ENCODE measurements at regions not wholly inside any gene's neighbourhood (a gene's known extent, or its start where the extent isn't known, plus 50 kb on each side); places are given as distances from the start of the nearest gene placed in this dataset.

DNA sequence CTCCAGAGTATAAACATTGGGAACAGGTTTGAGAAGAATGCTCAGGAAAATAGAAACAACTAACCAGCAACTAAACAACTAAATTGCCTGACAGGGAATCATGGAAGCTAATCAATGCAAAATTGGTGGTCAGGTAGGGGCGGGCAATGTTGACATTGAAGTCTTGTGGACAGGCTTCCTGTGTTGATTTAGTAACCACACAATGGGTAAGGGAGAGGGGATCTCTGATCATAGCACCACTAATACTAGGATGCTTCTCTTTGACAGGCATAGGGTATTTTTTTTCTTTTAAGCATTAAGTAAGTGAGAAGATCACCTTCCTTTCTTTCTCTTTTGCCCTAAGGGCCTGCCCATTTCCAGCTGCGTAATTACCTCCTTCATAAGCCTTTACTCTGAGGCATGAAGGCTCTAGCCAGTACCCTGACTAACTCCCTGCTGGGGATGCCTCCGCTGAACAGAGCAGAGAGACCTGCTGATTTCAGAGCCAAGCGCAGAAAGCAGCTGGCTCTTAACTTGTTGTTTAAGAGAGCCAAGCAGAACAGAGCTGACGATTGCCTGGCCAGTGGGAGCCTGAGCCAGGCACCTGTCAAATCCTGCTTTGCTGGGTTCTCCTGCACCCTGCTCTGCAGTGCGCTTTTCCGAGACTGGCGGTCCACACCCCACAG, 118.7 kb downstream of the BMP2 start:
- DNase-seq, result peak; percentile 13

DNA sequence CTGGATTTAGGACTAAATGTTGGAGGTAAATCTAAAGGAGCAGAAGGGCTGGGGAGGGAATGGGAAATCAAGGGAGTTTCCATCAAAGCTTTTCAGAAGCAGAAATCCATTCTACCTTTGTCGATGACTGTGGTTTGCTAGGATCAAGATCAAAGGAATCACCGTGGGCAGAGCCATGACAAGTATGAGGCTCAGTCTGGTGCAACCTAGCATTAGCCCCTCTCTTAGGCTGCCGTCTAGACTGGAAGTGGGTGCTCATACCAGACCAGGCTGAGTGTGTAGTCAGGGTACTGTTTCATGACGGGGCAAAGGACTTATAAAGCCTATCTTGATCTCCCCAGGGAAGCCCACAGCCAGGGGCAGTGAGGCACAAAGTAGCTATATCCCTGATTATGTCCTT, 120.5 kb downstream of the BMP2 start:
- no peak for DNase-seq

DNA sequence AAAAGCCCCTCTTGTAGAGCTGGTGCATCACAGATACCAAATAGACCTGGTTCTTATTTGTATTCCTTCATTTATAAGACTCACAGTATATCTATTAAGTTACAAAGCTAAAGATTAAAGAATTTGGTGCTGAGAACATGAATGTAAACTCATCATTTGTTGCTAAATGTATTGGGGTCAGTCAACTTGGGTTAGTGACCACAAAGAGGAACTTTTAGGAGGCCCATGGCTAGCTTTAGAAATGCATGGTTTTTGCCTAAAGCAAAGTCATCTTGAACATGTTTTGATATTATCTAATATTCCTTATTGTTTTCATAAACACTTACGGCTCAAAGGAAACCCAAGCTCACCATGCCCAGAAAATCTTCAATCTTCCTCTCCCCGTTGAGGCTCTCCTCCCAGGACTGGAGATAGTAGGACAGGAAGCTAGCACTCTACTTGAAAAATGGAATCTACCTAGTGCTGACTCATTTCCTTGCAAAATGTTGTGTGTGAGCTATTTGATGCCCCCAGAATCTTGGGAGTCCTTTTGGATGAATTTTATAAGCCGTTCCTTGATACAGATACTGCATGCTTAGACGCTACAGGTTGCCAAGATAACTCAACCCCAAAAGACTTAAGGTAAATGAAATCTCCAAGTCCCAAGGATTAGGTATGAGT, 121.4 kb downstream of the BMP2 start:
- no peak for DNase-seq

DNA sequence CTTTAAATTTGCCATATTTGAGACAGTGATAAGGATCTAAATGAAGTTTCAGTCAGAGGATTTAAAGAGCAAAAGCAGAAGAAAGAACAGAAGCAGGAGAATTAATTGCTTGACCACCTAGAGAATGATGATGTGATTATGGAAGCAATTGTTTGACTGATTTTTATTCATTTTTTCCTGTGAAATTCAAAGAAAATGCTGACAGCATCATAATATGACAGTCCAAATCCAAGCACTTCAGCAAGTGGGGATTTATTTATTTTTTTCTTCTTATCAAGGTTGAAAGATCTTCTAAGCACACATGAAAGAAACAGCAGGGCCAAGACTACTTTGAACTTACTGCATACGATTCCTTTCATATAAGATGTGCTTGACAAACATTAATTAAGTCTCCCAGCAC, 125.2 kb downstream of the BMP2 start:
- DNase-seq, result no peak

DNA sequence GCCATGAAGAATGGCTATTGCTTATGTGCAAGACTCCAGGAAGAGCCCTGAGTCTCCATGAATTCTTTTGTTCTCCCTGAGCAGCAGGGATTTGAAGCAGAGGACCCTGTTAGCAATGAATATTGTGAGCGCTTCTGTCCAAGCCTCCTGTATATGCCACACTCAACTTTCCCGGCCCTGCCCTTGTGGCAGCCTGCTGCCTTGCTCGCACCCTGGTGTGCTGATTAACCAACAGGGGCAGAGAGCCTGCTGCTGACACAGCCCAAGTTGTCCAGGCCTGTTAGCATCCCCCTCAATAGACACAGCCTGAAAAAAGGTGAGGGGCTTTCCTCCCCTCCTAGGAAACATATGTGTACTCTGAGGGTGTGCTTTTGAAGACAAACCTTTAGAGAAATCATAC, 131.4 kb downstream of the BMP2 start:
- DNase-seq, result no peak

DNA sequence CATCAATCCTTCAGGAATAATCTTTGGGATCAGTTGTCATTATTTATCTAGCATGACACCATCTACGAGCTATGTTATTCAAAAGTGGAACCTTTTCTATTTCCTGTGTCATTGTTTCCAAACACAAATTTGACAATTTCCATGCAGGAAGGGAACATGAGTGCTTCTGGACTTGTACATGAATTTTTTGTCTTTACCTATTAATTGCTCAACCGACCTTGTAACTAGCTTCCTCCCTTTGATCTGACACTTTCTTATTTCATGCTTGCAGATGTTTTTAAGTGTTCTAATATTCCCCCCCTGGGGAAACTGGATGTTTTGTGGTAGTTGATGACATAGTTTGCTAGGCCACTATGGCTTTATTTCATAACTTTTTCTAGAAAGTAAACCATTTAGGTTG, 139.4 kb downstream of the BMP2 start:
- DNase-seq, result no peak

DNA sequence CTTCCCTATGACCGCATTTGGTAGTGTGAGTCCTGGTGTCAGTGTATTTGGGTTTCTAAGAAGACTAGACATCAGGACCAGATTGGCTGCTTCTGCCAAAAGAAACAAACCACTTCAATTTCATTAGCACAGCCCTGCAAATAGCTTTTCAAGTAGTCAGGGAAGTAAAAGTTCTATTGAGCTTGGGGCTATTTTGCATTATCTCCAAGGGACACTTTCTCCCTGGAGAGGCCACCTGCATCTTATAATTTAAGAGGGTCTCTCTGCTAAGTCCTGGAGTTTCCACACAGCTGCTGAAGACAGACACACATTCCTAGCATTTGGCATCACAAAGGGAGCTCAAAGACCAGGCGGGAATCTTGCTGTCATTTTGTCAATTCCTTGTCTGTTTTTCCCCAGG, 141.2 kb downstream of the BMP2 start:
- no peak for DNase-seq

DNA sequence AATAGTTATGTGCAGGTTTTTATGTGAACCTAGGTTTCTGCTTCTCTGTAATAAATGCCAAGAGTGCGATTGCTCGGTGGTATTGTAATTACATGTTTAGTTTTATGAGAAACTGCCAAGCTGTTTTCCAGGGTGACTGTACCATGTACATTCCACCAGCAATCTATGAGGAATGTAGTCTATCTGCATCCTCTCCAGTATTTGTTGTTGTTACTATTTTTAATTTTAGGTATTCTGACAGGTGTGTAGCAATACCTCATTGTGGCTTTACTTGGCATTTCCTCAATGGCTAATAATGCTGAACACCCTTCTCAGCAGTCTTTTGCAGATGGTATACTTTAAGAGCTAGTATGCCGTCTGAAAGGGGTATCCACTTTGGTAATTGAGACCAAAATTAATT, 142.1 kb downstream of the BMP2 start:
- DNase-seq, result no peak

DNA sequence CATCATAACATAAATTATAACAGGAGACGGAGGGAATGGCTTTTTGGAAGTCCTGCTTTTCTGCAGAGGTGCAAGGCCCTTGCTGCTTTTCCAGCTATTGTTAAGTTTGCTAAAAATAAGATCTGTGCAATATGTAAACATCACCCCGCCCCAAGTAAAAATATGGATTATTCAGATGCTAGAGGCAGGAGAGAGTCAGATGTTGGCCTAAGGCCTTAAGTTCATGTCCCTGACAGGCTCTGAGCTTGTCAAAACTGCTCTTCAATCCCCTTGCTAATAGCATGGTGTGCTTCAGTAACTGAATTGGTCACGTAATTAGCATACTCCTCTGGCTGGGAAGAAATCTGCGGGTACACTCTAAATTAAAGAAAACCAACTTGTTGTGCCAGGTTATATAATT, 147.5 kb downstream of the BMP2 start:
- DNase-seq, result no peak

DNA sequence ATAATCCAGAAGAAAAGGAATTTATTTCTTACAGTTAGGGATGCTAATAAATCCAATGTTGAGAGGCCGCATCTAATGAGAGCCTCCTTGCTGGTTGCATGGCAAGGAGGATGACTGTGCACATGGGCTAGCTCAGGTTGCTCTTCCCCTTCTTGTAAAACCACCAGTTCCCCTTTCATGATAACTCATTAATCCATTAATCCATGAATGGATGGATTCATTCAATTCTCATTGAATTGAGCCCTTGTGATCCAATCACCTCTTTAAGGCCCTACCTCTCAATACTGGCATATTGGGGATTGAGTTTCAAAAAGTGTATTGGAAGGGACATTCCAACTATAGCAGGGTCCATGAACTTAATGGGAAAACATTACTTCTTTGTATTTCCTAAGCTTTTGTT, 149.5 kb downstream of the BMP2 start:
- no peak for DNase-seq

DNA sequence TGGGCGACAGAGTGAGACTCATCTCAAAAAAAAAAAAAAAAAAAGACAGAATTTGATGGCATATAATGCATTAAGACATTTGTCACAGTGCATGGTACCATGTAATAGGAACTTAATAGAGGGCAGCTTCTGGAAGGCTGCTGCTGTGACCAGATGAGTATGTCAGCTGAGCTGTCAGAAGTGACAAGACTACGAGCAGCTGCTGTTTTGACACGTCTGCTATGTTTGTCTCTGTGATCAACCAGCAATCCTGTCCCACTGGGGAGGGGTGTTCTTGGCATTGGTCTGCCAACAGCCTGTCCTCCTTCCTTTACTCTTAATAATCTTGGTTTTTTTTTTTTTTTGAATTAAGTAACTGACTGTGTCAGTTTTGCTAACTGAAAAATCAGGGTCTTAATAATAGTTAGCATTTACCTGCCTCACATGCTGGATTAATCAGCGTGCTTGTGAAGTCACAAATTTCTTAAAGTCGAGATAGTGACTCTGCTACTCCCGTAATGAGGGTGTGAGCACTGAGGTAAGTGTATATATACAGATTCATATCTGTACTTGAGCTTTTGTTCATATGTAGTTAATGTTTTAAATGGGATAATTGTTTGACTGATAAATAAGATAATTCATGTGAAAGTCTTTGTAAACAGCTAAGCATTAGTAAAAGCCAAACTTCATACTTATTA, 152.4 kb downstream of the BMP2 start:
- no peak for DNase-seq

DNA sequence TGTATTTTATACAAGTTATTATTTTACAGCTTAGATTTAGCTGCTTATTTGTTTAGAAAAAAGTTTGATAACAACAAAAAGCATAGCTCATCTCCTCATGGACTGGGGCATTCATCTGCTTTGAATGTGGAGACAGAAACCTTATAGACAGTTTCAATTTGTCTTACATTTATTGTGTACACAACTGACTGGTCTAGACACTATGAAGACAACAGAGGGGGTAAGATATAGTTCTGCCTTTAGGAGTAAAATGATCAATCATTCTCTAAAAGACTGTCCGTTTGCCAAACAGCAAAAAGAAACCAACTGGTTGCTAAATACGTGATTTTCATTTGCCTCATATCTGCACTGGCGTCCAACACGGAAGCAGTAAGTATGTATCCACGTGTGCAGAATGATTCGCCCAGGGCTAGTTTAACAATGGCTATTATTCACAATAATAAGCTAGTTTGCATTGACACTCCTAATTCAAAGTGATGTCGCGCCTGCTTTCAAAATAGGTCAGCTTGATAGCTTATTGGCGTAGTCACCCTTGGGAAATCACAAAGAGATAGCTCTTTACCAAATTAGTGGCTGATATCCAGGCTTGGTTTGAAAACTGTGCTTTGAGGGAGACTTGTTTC, 153.6 kb downstream of the BMP2 start:
- DNase-seq, result no peak

DNA sequence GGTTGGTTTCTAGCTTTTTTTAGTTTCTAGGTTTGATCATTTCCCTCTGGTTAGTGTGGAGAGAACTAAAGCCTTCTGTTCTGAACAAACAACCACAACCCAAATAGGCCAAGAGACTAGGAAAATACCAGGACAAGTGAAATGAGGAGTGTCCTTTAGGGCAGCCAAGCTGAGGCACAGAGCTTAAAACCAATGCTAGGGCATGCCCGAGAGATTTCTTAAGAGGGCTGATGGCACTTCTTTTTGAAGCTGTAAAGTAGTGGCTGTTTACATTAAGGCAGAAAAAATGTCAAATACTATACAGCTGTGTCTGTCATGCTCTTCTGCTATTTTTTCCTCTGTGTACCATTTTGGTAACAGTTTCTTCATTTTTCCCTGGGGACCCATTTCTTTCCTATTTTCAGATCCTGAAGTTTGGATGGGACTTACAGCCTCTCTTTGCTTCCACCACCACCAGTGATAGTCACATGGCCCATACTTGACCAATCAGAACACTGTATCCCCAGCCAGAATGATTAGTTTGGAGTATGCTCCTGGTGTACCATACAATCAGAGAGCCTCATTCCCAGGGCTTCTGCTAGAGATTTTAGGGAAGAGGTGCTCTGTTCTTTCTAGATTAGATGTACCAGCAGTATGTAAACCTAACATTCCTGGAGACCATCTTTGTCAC, 154.4 kb downstream of the BMP2 start:
- DNase-seq, result no peak

DNA sequence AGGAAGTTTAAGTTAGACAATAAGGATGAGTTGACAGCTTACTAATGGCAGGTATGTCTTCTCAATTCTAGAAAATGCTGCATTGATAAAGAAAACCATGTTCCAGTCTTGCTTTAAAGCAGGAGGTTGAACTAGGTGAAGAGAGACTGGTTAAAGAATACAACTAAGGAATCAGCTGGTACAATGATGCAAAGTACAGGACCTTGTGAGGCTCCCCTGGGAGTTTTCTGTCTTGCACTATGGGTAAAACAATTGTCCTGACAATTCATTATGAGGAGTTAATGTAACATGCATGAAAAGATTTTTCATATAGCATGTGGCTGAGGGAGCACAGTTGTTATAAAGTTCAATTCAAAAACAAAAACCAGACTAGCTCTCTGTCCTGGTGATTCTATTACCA, 157.2 kb downstream of the BMP2 start:
- DNase-seq, result no peak

DNA sequence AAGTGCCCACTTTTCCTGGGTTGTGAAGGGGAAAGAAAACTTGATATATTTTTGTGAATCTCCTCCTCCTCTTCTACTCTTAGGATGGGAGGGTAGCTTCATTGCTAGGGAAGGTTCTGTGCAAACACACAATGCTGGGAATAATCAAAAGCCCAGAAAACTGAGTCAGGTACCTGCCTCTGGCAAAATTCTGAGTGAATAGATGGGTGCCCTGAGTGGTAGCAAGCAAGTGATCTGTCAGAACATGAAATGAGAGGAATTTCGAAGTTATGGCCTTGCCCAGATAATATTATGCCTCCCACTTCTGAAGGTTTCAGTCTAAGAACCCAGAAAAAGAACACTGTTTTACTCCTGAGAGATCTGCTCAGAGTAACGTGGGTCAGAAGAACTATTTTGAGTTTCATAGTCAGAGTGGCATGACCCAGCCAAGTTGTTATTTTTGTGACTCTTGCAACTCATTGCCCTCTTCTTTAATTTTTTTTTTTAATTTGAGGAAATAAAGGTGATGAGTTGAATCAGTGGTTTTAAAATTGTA, 158.3 kb downstream of the BMP2 start:
- DNase-seq, result no peak

DNA sequence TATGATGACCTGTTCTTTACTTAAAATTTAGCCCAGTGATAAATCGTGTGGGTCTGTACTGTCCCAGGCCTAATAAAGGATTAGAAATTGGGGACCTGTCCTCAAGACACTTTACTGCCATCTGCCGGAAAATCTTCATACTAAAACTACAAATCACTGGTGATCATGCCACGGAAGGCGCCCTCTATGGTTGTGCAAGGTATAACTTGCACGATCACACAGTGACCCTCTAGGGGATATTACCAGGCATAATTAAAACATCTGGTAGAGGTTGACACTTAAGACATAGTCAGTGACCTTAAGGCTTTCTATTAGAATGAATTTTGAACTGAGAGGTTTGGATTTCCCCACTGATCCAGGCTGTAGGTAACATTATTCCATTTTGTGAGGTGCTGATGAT, 172.6 kb downstream of the BMP2 start:
- DNase-seq, result no peak

DNA sequence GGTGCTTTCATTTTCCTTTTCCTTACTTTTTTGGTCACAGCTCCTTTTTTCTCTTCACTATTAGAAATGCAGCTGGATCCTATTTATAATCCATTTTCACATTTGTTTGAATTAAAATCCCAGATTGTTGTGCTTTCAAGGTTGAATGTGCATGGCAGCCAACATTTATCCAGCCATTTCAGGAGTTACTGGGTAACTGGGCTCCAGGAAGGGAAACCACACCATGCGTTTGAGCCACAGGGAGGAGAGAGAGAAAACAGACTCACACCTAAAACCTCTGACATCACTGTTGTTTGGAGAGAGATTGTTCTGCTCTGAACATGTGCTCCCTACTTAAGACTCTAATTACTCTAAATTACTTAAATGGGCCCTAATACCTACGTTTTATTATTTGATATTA, 173.4 kb downstream of the BMP2 start:
- DNase-seq, result no peak

DNA sequence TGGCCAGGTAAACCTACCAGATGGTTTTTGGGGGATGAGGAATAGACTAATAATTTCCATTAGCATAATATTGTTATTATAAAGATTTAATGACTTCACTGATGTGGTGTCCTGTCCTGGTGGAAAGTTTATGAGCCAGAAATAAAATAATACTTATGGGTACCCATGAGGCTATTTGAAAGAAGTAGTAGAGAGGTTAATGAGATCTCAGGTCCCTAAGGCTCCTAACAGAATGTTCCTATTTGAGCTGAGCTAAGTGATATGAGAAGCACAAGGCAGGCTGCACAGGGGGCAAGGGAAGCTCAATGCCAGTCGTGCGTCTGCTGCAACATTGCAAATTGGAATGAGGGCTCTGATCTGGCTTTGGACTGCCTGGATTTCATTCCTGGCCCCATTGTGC, 174.1 kb downstream of the BMP2 start:
- DNase-seq, result no peak

DNA sequence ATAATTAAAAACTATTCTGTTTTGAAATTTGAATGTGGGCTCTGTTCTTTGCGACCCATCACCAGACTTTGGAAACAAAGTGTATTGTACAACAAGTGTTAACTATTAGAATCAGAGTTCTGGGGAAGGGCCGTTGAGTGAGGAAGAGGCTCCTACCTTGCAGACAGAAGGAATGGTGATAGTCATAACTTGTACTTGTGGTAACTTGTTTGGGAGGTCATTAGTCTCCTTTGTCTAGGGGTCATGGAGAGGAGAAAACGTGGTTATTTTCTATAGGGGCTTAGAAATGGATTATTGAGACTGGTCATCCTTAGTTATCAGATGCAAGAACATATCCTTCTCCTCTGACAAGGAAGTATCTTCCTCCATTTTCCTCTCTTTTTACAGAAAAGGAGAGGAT, 174.8 kb downstream of the BMP2 start:
- no peak for DNase-seq

DNA sequence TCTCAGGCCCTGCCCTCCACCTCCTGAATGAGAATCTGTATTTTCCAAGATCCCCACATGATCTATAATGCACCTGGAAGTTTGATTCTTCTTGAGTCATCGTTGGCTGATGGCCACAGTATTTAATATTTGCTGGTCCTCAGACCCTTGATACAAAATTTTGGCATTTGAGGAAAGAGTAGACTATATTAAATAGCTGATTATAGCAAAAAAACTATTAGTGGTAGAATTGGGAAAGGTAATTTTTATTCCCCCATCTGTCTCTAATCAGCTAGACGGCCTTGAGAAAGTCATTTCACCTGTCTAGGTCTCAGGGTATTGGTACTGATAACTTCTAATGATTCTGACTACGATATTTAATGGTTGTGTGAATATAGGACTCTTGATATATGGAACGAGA, 176.8 kb downstream of the BMP2 start:
- DNase-seq, result no peak

DNA sequence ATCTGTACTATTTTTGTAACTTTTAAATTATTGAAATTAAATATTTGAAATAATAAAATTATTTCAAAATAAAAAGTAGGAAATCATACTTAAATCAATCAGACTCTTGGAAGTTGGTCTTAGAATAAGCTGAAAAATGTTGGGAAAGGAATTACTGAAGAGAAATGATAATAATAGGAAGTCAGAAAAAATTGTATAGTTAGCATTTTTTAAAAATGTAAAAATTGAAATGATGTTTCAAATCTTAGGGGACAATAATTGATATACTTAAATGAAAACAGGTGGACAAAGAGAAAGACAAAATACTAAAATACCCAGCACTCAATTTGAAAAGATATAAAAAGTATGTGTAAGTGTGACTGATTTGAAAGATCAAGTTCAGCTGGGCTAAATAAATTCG, 186.1 kb downstream of the BMP2 start:
- DNase-seq, result no peak

DNA sequence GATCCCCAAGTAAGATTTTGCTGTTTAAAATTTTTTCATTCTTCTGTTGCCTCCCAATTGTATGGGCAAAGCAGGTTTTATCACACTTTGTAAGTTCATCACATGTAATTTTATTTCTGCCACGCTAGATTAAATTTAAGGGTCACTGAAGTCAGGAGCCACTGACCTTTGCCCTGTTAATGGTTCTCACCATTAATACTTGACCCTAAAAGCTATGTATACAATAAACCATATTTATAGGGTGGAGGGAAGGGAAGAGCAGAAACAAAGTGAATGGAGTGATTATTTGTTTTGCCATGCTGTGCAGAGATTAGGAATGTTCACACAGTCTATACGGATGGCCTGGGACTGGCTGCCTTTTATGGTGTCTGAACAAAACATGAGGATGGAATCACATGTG, 186.7 kb downstream of the BMP2 start:
- DNase-seq, result no peak
